ENCODE measurements at regions not wholly inside any gene's neighbourhood (a gene's known extent, or its start where the extent isn't known, plus 50 kb on each side); places are given as distances from the start of the nearest gene placed in this dataset.

GRCh38 chr21:28865488-28866186 lies 127.0 kb downstream of the LTN1 start:
- TF ChIP-seq MAX (IDR thresholded peaks at IDR 0.05; ENCODE audit: low read depth, low read length) (no peak), CTCF (IDR thresholded peaks at IDR 0.05; ENCODE audit: low read depth, low read length) (no peak), POLR2A (IDR thresholded peaks at IDR 0.05; ENCODE audit: extremely low read depth, insufficient read length) (no peak), MYC (IDR thresholded peaks at IDR 0.05; ENCODE audit: low read depth, low read length) (no peak)
- no peak for DNase-seq (ENCODE audit: low read depth)

GRCh38 chr21:28858424-28858823 lies 134.3 kb downstream of the LTN1 start:
- no peak for TF ChIP-seq MAX (IDR thresholded peaks at IDR 0.05; ENCODE audit: low read depth, low read length)
- TF ChIP-seq MYC (IDR thresholded peaks at IDR 0.05; ENCODE audit: low read depth, low read length), result no peak
- no peak for TF ChIP-seq POLR2A (IDR thresholded peaks at IDR 0.05; ENCODE audit: extremely low read depth, insufficient read length)
- no peak for TF ChIP-seq CTCF (IDR thresholded peaks at IDR 0.05; ENCODE audit: low read depth, low read length)
- DNase-seq (ENCODE audit: low read depth), result no peak
- no peak overlapping the region for H3K4me3 ChIP-seq (ENCODE audit: low read depth, low read length)

More at GRCh38 chr21:28865488-28866186, 127.0 kb downstream of the LTN1 start:
- H3K4me3 ChIP-seq (ENCODE audit: low read depth, low read length), result no peak overlapping the region

- no peak overlapping the region for H3K4me3 ChIP-seq (ENCODE audit: low read depth, low read length)
- TF ChIP-seq MAX (IDR thresholded peaks at IDR 0.05; ENCODE audit: low read depth, low read length) (no peak), POLR2A (IDR thresholded peaks at IDR 0.05; ENCODE audit: extremely low read depth, insufficient read length) (no peak), MYC (IDR thresholded peaks at IDR 0.05; ENCODE audit: low read depth, low read length) (no peak), CTCF (IDR thresholded peaks at IDR 0.05; ENCODE audit: low read depth, low read length) (no peak)
- no peak for DNase-seq (ENCODE audit: low read depth)
Observed at GRCh38 chr21:28857752-28858151, 134.9 kb downstream of the LTN1 start.

- DNase-seq (ENCODE audit: low read depth), result no peak
- H3K4me3 ChIP-seq (ENCODE audit: low read depth, low read length), result no peak overlapping the region
- TF ChIP-seq MAX (IDR thresholded peaks at IDR 0.05; ENCODE audit: low read depth, low read length), result no peak
- TF ChIP-seq CTCF (IDR thresholded peaks at IDR 0.05; ENCODE audit: low read depth, low read length), result no peak
- TF ChIP-seq MYC (IDR thresholded peaks at IDR 0.05; ENCODE audit: low read depth, low read length), result no peak
- TF ChIP-seq POLR2A (IDR thresholded peaks at IDR 0.05; ENCODE audit: extremely low read depth, insufficient read length), result no peak
Observed at GRCh38 chr21:28856588-28857250, 136.0 kb downstream of the LTN1 start.

- TF ChIP-seq POLR2A (IDR thresholded peaks at IDR 0.05; ENCODE audit: extremely low read depth, insufficient read length), result no peak
- TF ChIP-seq MAX (IDR thresholded peaks at IDR 0.05; ENCODE audit: low read depth, low read length), result no peak
- TF ChIP-seq MYC (IDR thresholded peaks at IDR 0.05; ENCODE audit: low read depth, low read length), result no peak
- TF ChIP-seq CTCF (IDR thresholded peaks at IDR 0.05; ENCODE audit: low read depth, low read length), result no peak
- no peak overlapping the region for H3K4me3 ChIP-seq (ENCODE audit: low read depth, low read length)
- DNase-seq (ENCODE audit: low read depth), result no peak
Observed at GRCh38 chr21:28852706-28853105, 140.0 kb downstream of the LTN1 start.

Measured in NB4 (cell line).